Neural cell (in vitro differentiated cells): ENCODE measurements at regions not wholly inside any gene's neighbourhood (a gene's known extent, or its start where the extent isn't known, plus 50 kb on each side); places are given as distances from the start of the nearest gene placed in this dataset.

Source experiments
- H2AFZ ChIP-seq: fragments of 200-600, 300-800 bp; sonication (generic), shearing (Covaris generic); 2 replicates; pipeline ENCODE4 v1.6.0; 2014; ENCODE audit warnings: low read depth, mild to moderate bottlenecking, antibody characterized with exemption, low read length, moderate library complexity
- H3F3A ChIP-seq: fragments of 200-600 bp; shearing (Covaris generic); 2 replicates; pipeline ENCODE4 v1.6.1; 2016; ENCODE audit warnings: mild to moderate bottlenecking, moderate library complexity, mixed read lengths, antibody characterized with exemption, low read length; ENCODE audit not compliant: insufficient read depth, poor library complexity, severe bottlenecking
- H3K27ac ChIP-seq: fragments of 200-600, 300-800 bp; sonication (generic), shearing (Covaris generic); 2 replicates; pipeline ENCODE4 v1.5.1; 2014; ENCODE audit warnings: mild to moderate bottlenecking, low read length, moderate library complexity
- H3K27me3 ChIP-seq: fragments of 300-800, 200-600 bp; sonication (generic), shearing (Covaris generic); 2 replicates; pipeline ENCODE4 v1.6.0; 2014; ENCODE audit warnings: mild to moderate bottlenecking, low read depth, low read length, moderate library complexity; ENCODE audit not compliant: insufficient read depth
- H3K36me3 ChIP-seq: fragments of 300-800, 200-600 bp; sonication (generic), shearing (Covaris generic); 2 replicates; pipeline ENCODE4 v1.5.1; 2014; ENCODE audit warnings: mild to moderate bottlenecking, antibody characterized with exemption, low read length, moderate library complexity; ENCODE audit not compliant: insufficient read depth
- H3K4me2 ChIP-seq: fragments of 300-800, 200-600 bp; sonication (generic), shearing (Covaris generic); 2 replicates; pipeline ENCODE4 v1.6.0; 2014; ENCODE audit warnings: mild to moderate bottlenecking, low read length
- H3K4me3 ChIP-seq: fragments of 300-800, 200-600 bp; sonication (generic), shearing (Covaris generic); 2 replicates; pipeline ENCODE4 v1.5.1; 2014; ENCODE audit warnings: mild to moderate bottlenecking, low read length, moderate library complexity
- H3K79me2 ChIP-seq: fragments of 200-600 bp; shearing (Covaris generic); replicated peaks from 2 replicates; pipeline ENCODE4 v1.6.0; 2014; ENCODE audit warnings: mild to moderate bottlenecking, low read length, moderate library complexity; ENCODE audit not compliant: insufficient read depth
- H3K9ac ChIP-seq: fragments of 300-800, 200-600 bp; sonication (generic), shearing (Covaris generic); 2 replicates; pipeline ENCODE4 v1.6.1; 2016; ENCODE audit warnings: mild to moderate bottlenecking, low read length, mixed read lengths
- H3K9me2 ChIP-seq: fragments of 200-600 bp; shearing (Covaris generic); 2 replicates; pipeline ENCODE4 v1.6.1; 2016; ENCODE audit warnings: mild to moderate bottlenecking, low read length, mixed read lengths; ENCODE audit not compliant: insufficient read depth
- H3K9me3 ChIP-seq: fragments of 200-600, 300-800 bp; sonication (generic), shearing (Covaris generic); 2 replicates; pipeline ENCODE4 v1.6.1; 2016; ENCODE audit warnings: mild to moderate bottlenecking, mixed run types, low read length, moderate library complexity, mixed read lengths
- H4K20me1 ChIP-seq: fragments of 200-600 bp; shearing (Covaris generic); 2 replicates; pipeline ENCODE4 v1.6.1; 2016; ENCODE audit warnings: mild to moderate bottlenecking, mixed run types; ENCODE audit not compliant: insufficient read depth
- CTCF ChIP-seq: fragments of 450-650 bp; IDR thresholded peaks from 2 replicates; pipeline ENCODE4 v1.5.1; 2014; ENCODE audit warnings: antibody characterized with exemption, mild to moderate bottlenecking, moderate library complexity; ENCODE audit not compliant: poor library complexity, severe bottlenecking
- EP300 ChIP-seq: fragments of 450-650 bp; conservative IDR thresholded peaks from 2 replicates; pipeline ENCODE4 v1.6.1; 2014; ENCODE audit warnings: antibody characterized with exemption, mild to moderate bottlenecking, moderate library complexity; ENCODE audit not compliant: poor library complexity, severe bottlenecking
- EZH2 ChIP-seq: fragments of 200-600, 300-800 bp; shearing (Covaris generic), sonication (generic); IDR thresholded peaks from 2 replicates; pipeline ENCODE4 v1.6.1; 2014; ENCODE audit warnings: antibody characterized with exemption, low read length, borderline replicate concordance, mild to moderate bottlenecking; ENCODE audit not compliant: insufficient read depth, poor library complexity, severe bottlenecking
- MXI1 ChIP-seq: fragments of 450-650 bp; conservative IDR thresholded peaks from 2 replicates; pipeline ENCODE4 v1.6.1; 2014; ENCODE audit warnings: antibody characterized with exemption, mild to moderate bottlenecking; ENCODE audit not compliant: poor library complexity, severe bottlenecking
- POLR2AphosphoS5 ChIP-seq: IDR thresholded peaks from 2 replicates; pipeline ENCODE4 v1.6.1; 2012
- RAD21 ChIP-seq: fragments of 450-650 bp; conservative IDR thresholded peaks from 2 replicates; pipeline ENCODE4 v1.6.1; 2014; ENCODE audit warnings: antibody characterized with exemption, mild to moderate bottlenecking, moderate library complexity
- REST ChIP-seq: IDR thresholded peaks from 2 replicates; pipeline ENCODE4 v1.6.1; 2012; ENCODE audit warnings: borderline replicate concordance
- SMC3 ChIP-seq: fragments of 450-650 bp; conservative IDR thresholded peaks from 2 replicates; pipeline ENCODE4 v1.6.1; 2014; ENCODE audit warnings: antibody characterized with exemption, mild to moderate bottlenecking, moderate library complexity; ENCODE audit not compliant: poor library complexity
- TAF1 ChIP-seq: IDR thresholded peaks from 2 replicates; pipeline ENCODE4 v1.6.1; 2012; ENCODE audit warnings: low read depth

DNA sequence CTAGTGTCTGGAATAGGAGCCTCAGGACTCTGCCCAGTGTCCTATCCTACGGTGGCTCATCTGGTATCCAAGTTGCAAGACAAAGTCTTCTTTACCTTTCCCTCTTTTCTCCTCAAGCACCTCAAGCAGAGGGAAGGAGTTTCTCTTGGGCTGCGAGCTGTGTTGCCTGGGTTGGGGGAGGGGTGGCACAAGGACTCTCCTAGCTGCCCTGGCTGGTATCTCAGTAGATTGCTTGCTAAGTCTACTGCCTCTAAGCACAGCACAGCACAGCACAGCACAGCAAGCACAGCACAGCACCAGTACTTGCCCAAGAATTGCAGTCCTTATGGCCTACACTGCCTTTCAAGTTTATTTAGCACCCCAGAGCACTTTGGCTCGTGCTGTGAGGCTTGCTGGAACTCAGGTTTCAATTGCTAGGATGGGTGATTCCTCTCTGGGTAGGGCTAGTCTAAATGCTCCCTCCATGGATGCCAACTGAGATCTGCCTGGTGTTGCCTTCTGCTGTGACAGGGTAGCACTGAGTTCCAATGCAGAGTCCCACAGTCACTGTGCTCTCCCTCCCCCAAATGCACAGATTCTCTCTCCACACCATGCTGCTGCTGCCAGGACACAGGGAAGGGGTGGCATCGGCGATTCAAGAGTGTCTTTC is 213.1 kb upstream of the POU5F2 start:
- no peak overlapping the region for H2AFZ ChIP-seq
- no peak overlapping the region for H3K27ac ChIP-seq
- H3K36me3 ChIP-seq = no peaks in the 10 kb centered on the region
- no peaks in the 10 kb centered on the region for H3K27me3 ChIP-seq
- no peak overlapping the region for H3K4me3 ChIP-seq
- H3K4me2 ChIP-seq = no peak overlapping the region
- H3K79me2 ChIP-seq = no peaks in the 10 kb centered on the region
- no peaks in the 10 kb centered on the region for H3K9me3 ChIP-seq
- H4K20me1 ChIP-seq = no peaks in the 10 kb centered on the region
- no peak overlapping the region for H3K9ac ChIP-seq
- H3F3A ChIP-seq = no peaks in the 10 kb centered on the region
- TF ChIP-seq SMC3 (no peak), TAF1 (no peak), POLR2AphosphoS5 (no peak), RAD21 (no peak), MXI1 (no peak), CTCF (no peak), EZH2 (no peak), EP300 (no peak), REST (no peak)
- H3K9me2 ChIP-seq = no peaks in the 10 kb centered on the region

DNA sequence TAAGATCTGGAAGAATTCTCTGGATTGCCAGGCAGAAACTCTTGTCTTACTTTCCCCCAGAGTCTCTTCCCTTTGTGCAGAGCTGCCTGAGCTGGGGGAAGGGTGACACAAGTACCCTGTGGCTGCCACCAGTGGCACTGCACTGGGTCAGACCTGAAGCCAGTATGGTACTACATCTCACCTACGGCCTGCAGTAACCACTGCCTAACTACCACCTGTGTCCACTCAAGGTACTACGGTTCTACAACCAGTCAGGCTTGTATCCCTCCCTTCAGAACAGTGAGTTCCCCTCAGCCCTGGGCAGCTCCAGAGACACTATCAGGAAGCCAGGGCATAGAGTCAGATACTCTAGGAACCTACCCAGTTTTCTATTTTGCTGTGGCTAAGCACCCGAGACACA is 212.0 kb upstream of the POU5F2 start:
- Histone ChIP-seq H3K27ac (no peak overlapping the region), H3K9me2 (no peaks in the 10 kb centered on the region), H3F3A (no peaks in the 10 kb centered on the region), H3K36me3 (no peaks in the 10 kb centered on the region), H2AFZ (no peak overlapping the region), H3K27me3 (no peaks in the 10 kb centered on the region), H4K20me1 (no peaks in the 10 kb centered on the region), H3K9me3 (no peaks in the 10 kb centered on the region), H3K4me2 (no peak overlapping the region), H3K4me3 (no peak overlapping the region), H3K79me2 (no peaks in the 10 kb centered on the region), H3K9ac (no peak overlapping the region)
- TF ChIP-seq POLR2AphosphoS5 (no peak), CTCF (no peak), SMC3 (no peak), EP300 (no peak), REST (no peak), RAD21 (no peak), EZH2 (no peak), TAF1 (no peak), MXI1 (no peak)
